GM18502 (cell line): ENCODE measurements at regions not wholly inside any gene's neighbourhood (a gene's known extent, or its start where the extent isn't known, plus 50 kb on each side); places are given as distances from the start of the nearest gene placed in this dataset.

Experiments
- ATAC-seq: cut with Tn5 transposase; IDR thresholded peaks from one replicate; pipeline ENCODE4 v1.9.1; 2021; ENCODE audit warnings: mild to moderate bottlenecking; ENCODE audit not compliant: unreplicated experiment, poor library complexity

- no peak for ATAC-seq
Measured at GRCh38 chr9:27625751-27626150, 52.5 kb upstream of the C9orf72 start.

DNA sequence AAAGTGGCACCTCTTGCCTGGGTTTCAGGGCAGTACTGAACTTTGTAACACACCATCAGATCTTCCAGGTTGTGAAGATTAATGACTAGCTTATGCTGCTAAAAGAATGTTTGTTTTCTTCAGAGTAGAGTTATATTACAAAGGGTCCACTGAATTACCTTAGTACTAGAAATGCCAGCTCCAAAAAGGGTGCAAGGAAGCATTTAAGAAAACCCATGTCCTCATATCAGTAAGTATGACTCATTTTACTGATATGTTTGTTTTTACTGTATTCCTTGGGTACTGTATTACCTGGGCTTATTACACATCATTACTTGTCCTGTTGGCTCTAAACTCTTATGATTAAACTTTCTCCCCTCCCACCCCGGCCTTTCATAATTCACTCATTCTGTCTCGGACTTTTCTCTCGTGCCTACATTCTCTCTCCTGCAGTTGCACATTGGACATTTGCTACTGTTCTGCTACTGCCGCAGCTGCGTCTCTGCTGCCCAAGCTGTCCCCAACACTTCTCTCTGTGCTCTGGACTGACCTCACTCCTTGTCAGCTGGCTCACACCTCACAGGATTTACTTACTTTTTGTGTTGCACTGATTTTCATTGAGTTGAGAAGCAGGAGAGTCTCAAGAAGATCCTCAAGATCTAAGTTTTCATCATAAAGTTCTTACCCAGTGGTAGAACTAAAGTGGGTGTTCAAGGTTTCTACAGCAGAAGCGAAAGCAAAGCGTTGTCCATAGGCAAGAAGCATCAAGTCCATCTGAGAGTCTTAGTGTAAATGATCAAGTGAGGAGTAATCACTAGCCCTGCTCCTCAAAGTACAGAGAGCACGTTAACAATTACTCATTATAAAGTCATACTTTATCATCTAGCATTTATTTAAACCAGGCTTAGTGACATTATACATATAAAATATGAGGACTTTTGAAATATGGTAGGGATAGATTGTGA is 53.2 kb upstream of the C9orf72 start:
- ATAC-seq: no peak

DNA sequence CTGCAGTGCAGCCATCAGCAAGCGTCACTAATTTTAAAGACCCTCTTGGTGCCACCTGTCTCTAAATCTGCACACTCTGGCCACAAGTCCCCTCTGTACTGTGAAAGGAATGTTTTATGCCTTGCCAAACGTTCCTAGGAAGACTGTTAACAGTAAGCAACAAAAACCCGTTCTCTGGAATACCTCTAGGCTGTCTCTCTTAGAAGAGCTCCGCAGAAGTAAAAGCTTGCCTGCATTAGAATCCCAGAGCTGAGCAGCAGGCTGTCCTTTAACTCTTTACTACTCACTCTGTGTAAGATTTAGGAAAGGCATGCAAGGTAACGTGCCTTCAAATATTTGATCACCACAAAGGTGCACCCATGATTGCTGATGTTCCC is 53.9 kb upstream of the C9orf72 start:
- ATAC-seq: no peak

DNA sequence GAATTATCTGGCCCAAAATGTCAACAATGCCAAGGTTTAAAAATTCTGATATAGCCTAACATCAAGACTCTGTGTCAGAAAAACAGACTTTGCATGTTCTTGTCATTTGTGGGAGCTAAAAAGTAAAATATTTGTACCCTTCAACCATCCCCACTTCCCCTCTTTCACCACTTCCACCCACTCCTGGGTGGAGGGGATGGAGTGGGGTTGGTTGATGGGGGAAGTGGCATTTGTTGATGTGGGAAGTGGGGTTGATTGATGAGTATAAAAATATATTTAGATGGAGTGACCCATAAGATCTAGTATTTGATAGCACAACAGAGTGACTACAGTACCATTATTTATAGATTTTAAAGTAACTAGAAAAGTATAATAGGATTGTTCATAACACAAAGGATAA is 55.0 kb upstream of the C9orf72 start:
- no peak for ATAC-seq

GRCh38 chr9:27629425-27629824 is 56.1 kb upstream of the C9orf72 start:
- no peak for ATAC-seq

DNA sequence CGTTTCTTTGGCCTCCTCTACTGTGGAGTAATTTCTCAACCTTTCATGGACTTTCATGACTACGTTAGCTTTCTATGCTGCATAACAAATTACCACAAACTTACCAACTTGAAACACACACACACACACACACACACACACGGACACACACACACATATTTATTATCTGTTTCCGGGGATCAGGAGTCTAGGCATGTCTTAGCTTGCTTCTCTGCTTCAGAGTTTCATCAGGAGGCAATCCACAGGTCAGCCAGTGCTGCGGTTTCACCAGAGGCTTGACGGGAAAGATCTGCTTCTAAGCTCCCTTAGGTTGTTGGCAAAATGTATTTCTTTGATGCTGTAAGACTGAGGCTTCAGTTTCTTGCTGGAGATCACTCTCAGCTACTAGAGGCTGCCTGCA is 59.0 kb upstream of the C9orf72 start:
- ATAC-seq: no peak

DNA sequence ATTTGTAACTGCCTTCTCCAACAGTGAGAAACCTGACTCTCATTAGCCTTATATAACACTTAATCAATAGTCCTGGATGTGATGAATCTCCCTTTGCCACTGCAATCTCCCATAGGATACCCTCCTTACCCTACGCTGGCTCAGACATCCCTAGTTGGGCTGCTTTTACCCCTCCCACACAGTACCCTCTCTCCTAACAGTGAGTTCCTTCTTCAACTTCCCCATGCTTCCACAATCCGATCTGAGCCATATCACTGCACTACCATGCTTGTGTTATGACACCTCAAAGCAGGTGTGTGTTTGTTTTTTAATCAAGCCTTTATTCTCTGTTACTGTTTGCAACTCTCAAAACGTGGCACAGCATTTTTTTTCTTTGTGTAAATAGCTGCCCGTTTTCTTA is 60.5 kb upstream of the C9orf72 start:
- ATAC-seq: no peak

DNA sequence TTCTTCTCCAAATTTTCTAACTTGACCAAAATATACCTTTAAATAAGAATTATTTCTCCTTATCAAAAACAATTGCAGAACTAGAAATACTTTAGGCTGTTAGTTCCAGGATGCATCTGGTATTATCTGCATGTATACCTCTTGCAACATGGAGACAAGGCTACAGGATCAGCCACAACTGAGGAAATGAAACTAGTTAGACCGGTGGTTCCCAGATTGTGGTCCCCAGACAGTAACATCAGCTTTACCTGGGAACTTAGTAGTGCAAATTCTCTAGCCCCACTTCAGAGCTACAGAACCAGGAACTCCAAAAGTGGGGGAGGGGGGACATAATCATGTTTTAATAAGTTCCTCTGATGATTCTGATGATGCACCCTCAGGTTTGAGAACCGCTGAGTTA is 61.6 kb upstream of the C9orf72 start:
- ATAC-seq: peak; percentile 91

GRCh38 chr9:27638716-27639115 is 65.4 kb upstream of the C9orf72 start:
- ATAC-seq: no peak

GRCh38 chr9:27645161-27645840 is 72.0 kb upstream of the C9orf72 start:
- ATAC-seq: no peak

GRCh38 chr9:27653246-27653645 is 80.0 kb upstream of the C9orf72 start:
- ATAC-seq: no peak

DNA sequence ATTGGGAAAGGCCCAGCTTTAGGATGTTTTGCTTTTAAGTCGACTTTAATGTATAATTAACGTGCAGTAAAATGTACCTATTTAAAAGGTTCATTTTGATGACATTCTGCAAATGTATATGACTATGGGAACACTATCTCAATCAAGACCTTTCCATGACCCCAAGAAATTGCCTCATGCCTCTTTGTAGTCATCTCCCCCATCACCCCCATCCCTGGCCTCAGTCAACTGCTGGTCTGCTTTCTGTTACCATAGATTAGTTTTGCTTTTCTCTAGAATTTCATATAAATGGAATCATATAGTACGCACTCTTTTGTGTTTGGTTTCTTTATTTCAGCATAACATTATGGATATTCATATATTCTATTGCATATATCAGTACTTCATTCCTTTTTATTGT is 80.7 kb upstream of the C9orf72 start:
- no peak for ATAC-seq

DNA sequence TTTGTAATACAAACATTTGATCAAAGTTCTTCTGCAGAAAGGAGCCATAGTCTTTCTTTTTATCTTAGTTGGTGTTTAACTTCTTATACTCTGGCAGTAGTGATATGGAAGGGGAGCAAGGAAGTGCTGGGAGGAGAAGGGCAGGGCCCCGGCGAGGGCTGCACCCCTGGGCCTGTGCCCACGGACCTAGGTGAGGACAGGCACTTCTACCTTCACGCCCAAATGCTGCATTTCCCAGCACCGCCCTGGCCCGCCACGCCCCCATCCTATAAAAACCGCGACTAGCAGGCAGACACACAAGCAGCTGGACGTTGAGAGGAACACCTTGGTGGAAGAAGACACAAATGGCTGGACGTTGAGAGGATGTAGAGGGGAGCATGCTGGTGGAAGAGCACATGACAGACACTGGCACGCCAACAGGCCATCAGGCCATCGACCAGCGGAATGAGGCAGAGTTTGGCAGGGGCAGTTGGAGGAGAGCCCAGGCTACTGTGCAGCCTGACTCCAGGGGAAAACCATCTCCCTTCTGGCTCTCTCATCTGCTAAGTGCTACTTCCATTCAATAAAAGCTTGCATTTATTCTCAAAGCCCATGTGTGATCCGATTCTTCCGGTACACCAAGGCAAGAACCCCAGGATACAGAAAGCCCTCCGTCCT is 81.5 kb upstream of the C9orf72 start:
- no peak for ATAC-seq

- no peak for ATAC-seq
Measured at GRCh38 chr9:27655441-27655840, 82.2 kb upstream of the C9orf72 start.

DNA sequence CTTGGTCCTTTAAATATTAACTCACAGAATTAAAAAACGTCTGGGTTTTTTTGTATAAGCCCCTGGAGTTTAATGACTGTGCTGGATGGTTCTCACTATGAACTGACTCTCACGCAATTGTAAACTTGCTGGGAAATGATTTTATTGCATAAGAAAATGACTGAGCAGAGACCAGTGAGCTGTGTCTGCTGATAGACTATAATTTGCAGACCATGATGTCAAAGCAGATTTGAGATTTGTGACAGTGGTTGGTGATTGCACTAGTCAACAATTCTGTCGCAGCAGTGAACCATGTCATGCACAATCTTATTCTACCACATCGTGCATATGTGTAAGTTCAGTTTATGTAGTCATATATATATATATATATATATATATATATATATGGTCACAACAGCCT is 85.7 kb upstream of the C9orf72 start:
- ATAC-seq: no peak

GRCh38 chr9:27659571-27659970 is 86.3 kb upstream of the C9orf72 start:
- ATAC-seq: no peak

DNA sequence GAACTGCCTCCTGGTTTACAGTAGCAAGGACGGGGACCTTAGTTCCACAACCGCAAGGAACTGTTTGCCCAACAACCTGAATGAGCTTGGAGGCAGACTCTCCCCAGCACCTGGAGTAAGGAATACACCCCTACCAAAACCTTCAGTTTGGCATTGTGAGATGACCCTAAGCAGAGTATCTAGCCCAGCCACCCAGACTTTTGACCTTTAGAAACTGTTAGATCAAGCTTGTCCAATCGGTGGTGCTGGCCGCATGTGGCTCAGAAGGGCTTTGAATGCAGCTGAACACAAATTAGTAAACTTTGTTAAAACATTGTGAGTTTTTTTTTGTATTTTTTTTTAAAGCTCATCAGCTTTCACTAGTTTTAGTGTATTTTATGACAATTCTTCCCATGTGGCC is 86.9 kb upstream of the C9orf72 start:
- no peak for ATAC-seq

DNA sequence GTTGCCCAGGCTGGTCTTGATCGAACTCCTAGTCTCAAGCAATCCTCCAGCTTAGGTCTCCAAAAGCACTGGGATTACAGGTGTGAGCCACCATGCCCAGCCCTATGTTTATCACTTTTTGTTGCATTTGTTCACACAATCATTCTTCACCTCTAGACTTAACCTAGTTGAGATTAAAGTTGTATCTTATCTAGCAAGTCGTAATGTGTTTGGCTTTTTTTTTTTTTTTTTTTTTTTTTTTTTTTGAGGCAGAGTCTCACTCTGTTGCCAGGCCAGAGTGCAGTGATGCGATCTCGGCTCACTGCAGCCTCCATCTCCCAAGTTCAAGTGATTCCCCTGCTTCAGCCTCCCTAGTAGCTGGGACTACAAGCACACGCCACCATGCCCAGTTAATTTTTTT is 90.2 kb upstream of the C9orf72 start:
- no peak for ATAC-seq

DNA sequence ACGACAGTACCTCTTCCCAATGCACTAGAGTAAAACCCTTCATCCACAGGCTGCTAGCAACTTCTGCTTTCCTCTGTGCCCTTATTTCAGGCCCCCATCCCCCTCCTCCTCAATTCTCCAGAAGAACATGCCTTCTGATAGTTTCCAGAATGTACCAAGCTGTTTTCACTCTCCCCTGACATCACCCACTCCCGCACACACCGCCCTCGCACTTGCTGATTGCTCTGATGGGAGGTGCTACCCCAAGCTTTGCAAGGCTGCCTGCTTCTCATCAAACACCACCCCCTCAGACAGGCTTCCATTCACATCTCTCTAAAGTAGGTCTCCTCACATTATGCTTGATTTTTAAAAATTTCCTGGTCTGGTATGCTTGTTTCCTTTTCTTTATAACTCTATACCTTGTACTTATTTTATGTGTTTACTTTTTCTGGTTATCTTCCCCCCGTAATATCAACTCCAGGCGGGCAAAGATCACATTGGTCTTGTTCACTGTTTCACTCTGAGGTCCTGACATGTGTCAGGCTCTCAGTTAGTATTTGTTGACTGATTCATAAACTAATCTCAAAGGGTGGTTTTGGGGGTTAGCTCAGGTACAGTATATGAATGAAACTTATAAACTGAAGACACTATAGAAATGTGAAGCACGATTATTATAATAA is 91.0 kb upstream of the C9orf72 start:
- ATAC-seq: no peak

GRCh38 chr9:27665136-27665535 is 91.9 kb upstream of the C9orf72 start:
- ATAC-seq: no peak

DNA sequence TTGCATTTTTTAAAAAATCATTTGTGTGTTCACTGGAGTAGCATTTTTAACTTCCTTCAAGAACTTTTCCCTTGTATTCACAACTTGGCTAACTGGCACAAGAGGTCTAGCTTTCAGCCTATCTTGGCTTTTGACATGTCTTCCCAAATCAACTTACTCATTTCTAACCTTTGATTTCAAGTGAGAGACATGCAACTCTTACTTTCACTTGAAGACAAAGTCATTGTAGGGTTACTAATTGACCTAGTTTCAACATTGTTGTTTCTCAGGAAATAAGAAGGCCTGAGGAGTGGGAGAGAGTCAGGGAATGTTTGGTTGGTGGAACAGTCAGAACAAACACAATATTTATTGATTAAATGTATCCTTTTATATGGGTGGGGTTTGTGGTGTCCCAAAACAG is 95.0 kb upstream of the C9orf72 start:
- no peak for ATAC-seq
